Mucosa of stomach (tissue), 1 donor: ENCODE measurements at regions not wholly inside any gene's neighbourhood (a gene's known extent, or its start where the extent isn't known, plus 50 kb on each side); places are given as distances from the start of the nearest gene placed in this dataset.

Experiments used
- H3K27me3 ChIP-seq: one replicate; pipeline ENCODE4 v1.7.0; 2013; ENCODE audit warnings: mild to moderate bottlenecking, low read length; ENCODE audit not compliant: control insufficient read depth, insufficient read depth
- H3K36me3 ChIP-seq: one replicate; pipeline ENCODE4 v1.7.0; 2013; ENCODE audit warnings: low read length; ENCODE audit not compliant: control insufficient read depth, insufficient read depth
- H3K4me1 ChIP-seq: one replicate; pipeline ENCODE4 v1.7.0; 2013; ENCODE audit warnings: mild to moderate bottlenecking, low read length; ENCODE audit not compliant: control insufficient read depth, insufficient read depth
- H3K4me3 ChIP-seq: one replicate; pipeline ENCODE4 v1.7.0; 2013; ENCODE audit warnings: low read length
- H3K9ac ChIP-seq: one replicate; pipeline ENCODE4 v1.7.0; 2013; ENCODE audit warnings: mild to moderate bottlenecking, low read length, moderate library complexity
- H3K9me3 ChIP-seq: one replicate; pipeline ENCODE4 v1.7.0; 2013; ENCODE audit warnings: mild to moderate bottlenecking, low read length, moderate library complexity; ENCODE audit not compliant: control insufficient read depth
- donor health status: Pancreatic carcinoma.

- H3K4me3 ChIP-seq, result peak overlapping the region; percentile 81
- no peaks in the 10 kb centered on the region for H3K36me3 ChIP-seq
- H3K27me3 ChIP-seq, result no peaks in the 10 kb centered on the region
- H3K9me3 ChIP-seq, result no peaks in the 10 kb centered on the region
- H3K4me1 ChIP-seq, result peaks cover 9% of the 10 kb centered on the region
- peak overlapping the region; percentile 82 for H3K9ac ChIP-seq
Measured at GRCh38 chr14:71321574-71322315, 414.5 kb downstream of the PCNX1 start.

DNA sequence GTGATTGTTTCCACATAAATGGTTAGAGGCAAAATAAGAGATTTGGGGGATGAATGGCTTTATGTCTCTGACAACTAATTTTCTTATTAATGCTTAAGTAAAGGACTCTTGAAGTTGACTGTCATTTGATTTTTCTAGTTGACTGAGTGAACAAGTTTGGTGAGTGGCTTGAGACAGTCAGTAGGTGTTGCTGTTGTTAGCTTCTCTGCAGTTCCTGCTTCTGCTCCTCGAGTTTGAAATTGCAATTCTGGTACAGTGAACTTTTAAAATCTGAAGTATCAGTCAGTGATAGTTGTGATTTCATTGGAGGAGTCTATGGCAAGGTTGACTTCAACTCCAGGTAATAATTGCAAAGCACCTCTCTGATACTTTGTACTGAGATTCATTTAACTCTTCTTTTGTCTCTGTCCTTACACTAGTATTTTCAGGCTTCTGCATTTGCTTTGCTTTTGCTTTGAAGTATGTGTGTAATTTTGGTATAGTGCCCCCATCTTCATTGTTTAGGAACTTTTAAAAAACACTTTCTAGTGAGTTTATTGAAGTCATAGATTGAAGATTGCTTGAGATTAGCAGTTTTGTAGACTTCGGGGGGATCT lies 415.5 kb downstream of the PCNX1 start:
- Histone ChIP-seq H3K9ac (no peak overlapping the region), H3K27me3 (no peaks in the 10 kb centered on the region), H3K9me3 (no peaks in the 10 kb centered on the region), H3K4me1 (peaks cover 9% of the 10 kb centered on the region), H3K36me3 (no peaks in the 10 kb centered on the region), H3K4me3 (no peak overlapping the region)

- Histone ChIP-seq H3K9me3 (no peaks in the 10 kb centered on the region), H3K36me3 (no peaks in the 10 kb centered on the region), H3K27me3 (no peaks in the 10 kb centered on the region), H3K9ac (no peak overlapping the region), H3K4me1 (peaks cover 5% of the 10 kb centered on the region), H3K4me3 (no peak overlapping the region)
Measured at GRCh38 chr14:71324767-71325272, 417.6 kb downstream of the PCNX1 start.

- Histone ChIP-seq H3K4me1 (peaks cover 12% of the 10 kb centered on the region), H3K27me3 (no peaks in the 10 kb centered on the region), H3K9ac (no peak overlapping the region), H3K9me3 (no peaks in the 10 kb centered on the region), H3K36me3 (no peaks in the 10 kb centered on the region), H3K4me3 (no peak overlapping the region)
Measured at GRCh38 chr14:71327691-71328090, 420.4 kb downstream of the PCNX1 start.

GRCh38 chr14:71328183-71328582 lies 420.9 kb downstream of the PCNX1 start:
- H3K4me3 ChIP-seq, result no peak overlapping the region
- H3K9ac ChIP-seq, result no peak overlapping the region
- H3K27me3 ChIP-seq, result no peaks in the 10 kb centered on the region
- H3K4me1 ChIP-seq, result peaks cover 12% of the 10 kb centered on the region
- no peaks in the 10 kb centered on the region for H3K9me3 ChIP-seq
- no peaks in the 10 kb centered on the region for H3K36me3 ChIP-seq

DNA sequence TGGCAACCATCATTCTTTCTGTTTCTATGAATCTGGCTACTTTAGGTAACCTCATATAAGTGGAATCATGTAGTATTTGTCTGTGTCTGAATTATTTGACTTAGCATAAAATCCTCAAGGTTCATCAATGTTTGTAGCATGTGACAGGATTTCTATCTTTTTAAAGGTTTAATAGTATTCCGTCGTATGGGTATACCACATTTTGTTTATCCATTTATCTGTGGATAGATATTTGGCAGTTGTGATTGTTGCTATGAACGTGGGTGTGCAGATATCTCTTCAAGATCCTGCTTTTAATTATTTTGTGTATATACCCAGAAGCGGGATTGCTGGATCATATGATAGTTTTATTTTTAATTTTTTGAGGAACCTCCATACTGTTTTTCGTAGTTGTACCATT lies 421.7 kb downstream of the PCNX1 start:
- H3K4me3 ChIP-seq, result no peak overlapping the region
- peaks cover 10% of the 10 kb centered on the region for H3K4me1 ChIP-seq
- no peak overlapping the region for H3K9ac ChIP-seq
- no peaks in the 10 kb centered on the region for H3K36me3 ChIP-seq
- no peaks in the 10 kb centered on the region for H3K9me3 ChIP-seq
- H3K27me3 ChIP-seq, result no peaks in the 10 kb centered on the region

GRCh38 chr14:71331403-71331802 lies 424.1 kb downstream of the PCNX1 start:
- no peaks in the 10 kb centered on the region for H3K27me3 ChIP-seq
- no peak overlapping the region for H3K4me3 ChIP-seq
- peaks cover 15% of the 10 kb centered on the region for H3K4me1 ChIP-seq
- H3K36me3 ChIP-seq, result no peaks in the 10 kb centered on the region
- no peaks in the 10 kb centered on the region for H3K9me3 ChIP-seq
- H3K9ac ChIP-seq, result no peak overlapping the region

GRCh38 chr14:71332476-71332875 lies 425.2 kb downstream of the PCNX1 start:
- no peaks in the 10 kb centered on the region for H3K27me3 ChIP-seq
- no peaks in the 10 kb centered on the region for H3K9me3 ChIP-seq
- no peak overlapping the region for H3K4me3 ChIP-seq
- no peaks in the 10 kb centered on the region for H3K36me3 ChIP-seq
- H3K4me1 ChIP-seq, result peaks cover 16% of the 10 kb centered on the region
- no peak overlapping the region for H3K9ac ChIP-seq

GRCh38 chr14:71333705-71334104 lies 426.4 kb downstream of the PCNX1 start:
- H3K27me3 ChIP-seq, result no peaks in the 10 kb centered on the region
- H3K9ac ChIP-seq, result no peak overlapping the region
- H3K4me1 ChIP-seq, result peaks cover 26% of the 10 kb centered on the region
- no peaks in the 10 kb centered on the region for H3K9me3 ChIP-seq
- H3K4me3 ChIP-seq, result no peak overlapping the region
- no peaks in the 10 kb centered on the region for H3K36me3 ChIP-seq

DNA sequence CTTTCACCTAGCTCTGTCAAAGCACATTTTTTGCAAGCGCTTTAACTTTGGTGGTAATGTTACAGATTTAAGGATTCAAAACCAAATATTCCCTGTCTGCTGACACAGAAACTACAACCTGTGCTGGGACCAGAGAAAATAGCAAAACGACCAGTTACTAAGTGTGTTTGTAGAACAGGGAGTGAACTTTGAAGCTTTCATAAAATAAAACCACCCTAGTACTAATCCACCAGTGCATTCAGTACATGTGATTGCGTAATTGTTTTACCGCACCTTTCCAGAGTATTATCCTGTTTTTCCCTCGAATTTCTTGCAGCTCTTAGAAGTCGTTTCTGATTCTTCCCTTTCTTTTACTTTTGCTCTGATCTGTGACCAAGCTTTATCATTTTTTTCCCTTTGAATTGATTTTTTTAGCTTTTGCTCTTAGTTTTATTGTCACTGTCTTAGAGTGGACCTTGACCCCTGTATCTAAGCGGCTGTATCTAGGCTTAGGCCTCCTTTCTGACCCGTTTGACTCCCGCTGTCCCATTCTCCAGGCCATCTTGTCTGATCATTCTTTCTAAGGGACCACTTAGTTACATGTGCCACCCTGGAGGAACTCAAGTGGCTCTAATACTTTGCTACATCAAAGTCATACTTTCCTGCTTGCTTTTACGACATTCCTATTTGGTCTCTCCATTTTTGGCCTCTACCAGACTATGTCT lies 429.4 kb downstream of the PCNX1 start:
- Histone ChIP-seq H3K9ac (peak overlapping the region; percentile 58), H3K27me3 (no peaks in the 10 kb centered on the region), H3K4me3 (no peak overlapping the region), H3K36me3 (no peaks in the 10 kb centered on the region), H3K9me3 (no peaks in the 10 kb centered on the region), H3K4me1 (peaks cover 38% of the 10 kb centered on the region)

GRCh38 chr14:71338153-71338552 lies 430.9 kb downstream of the PCNX1 start:
- Histone ChIP-seq H3K9ac (no peak overlapping the region), H3K36me3 (no peaks in the 10 kb centered on the region), H3K4me1 (peaks cover 38% of the 10 kb centered on the region), H3K9me3 (no peaks in the 10 kb centered on the region), H3K27me3 (no peaks in the 10 kb centered on the region), H3K4me3 (no peak overlapping the region)
